Spleen (tissue), 7 donors: ENCODE measurements at regions not wholly inside any gene's neighbourhood (a gene's known extent, or its start where the extent isn't known, plus 50 kb on each side); places are given as distances from the start of the nearest gene placed in this dataset.

Source experiments
- POLR2A ChIP-seq, 3 donors: fragments of 450-650 bp; IDR thresholded peaks; one replicate each; pipeline ENCODE4 v1.5.1; 2017; ENCODE audit warnings: antibody characterized with exemption in 3 of 3, mild to moderate bottlenecking in 1 of 3
- POLR2AphosphoS5 ChIP-seq, 3 donors: sonication (generic); formaldehyde crosslinking; IDR thresholded peaks; one replicate each; pipeline ENCODE4 v1.5.1; 2017; ENCODE audit warnings: antibody characterized with exemption in 3 of 3
- TF ChIP-seq, protein P1 (sequence below), 11 experiments: fragments of 200-600 bp in 7 of 11; fragments of 450-650 bp in 4 of 11; sonication (generic) in 4 of 11; IDR thresholded peaks in 8 of 11; conservative IDR thresholded peaks in 3 of 11; 1 replicate in 7 of 11; 2 replicates in 4 of 11; pipeline versions ENCODE4 v1.4.0 to v1.8.0; 2016 to 2021; ENCODE audit warnings: antibody characterized with exemption in 11 of 11, inconsistent platforms in 4 of 11, mild to moderate bottlenecking in 1 of 11
- donor health status: DM: no; HTN: no; CAD: no; lungs with moderate emphysema.
- donor health status: DM: no; HTN: no; CAD: no.
- donor health status: DM: no; HTN: no; CAD: no.

GRCh38 chr5:88081877-88082276, 186.8 kb downstream of the TMEM161B start:
- TF ChIP-seq POLR2A (IDR thresholded peaks at IDR 0.05): no peak
- TF ChIP-seq, protein P1, sequence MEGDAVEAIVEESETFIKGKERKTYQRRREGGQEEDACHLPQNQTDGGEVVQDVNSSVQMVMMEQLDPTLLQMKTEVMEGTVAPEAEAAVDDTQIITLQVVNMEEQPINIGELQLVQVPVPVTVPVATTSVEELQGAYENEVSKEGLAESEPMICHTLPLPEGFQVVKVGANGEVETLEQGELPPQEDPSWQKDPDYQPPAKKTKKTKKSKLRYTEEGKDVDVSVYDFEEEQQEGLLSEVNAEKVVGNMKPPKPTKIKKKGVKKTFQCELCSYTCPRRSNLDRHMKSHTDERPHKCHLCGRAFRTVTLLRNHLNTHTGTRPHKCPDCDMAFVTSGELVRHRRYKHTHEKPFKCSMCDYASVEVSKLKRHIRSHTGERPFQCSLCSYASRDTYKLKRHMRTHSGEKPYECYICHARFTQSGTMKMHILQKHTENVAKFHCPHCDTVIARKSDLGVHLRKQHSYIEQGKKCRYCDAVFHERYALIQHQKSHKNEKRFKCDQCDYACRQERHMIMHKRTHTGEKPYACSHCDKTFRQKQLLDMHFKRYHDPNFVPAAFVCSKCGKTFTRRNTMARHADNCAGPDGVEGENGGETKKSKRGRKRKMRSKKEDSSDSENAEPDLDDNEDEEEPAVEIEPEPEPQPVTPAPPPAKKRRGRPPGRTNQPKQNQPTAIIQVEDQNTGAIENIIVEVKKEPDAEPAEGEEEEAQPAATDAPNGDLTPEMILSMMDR (IDR thresholded peaks at IDR 0.05 in 8 of 11, conservative IDR thresholded peaks at IDR 0.05 in 3 of 11): no peak
- TF ChIP-seq POLR2AphosphoS5 (IDR thresholded peaks at IDR 0.05): no peak
